ENCODE measurements at regions not wholly inside any gene's neighbourhood (a gene's known extent, or its start where the extent isn't known, plus 50 kb on each side); places are given as distances from the start of the nearest gene placed in this dataset.
A peak's percentile ranks its signal among the peaks of the same experiment; 100 is the strongest.

GRCh38 chr3:36603423-36603822 is 160.9 kb downstream of the DCLK3 start:
- ATAC-seq (no peak), DNase-seq (ENCODE audit: low spot score) (no peak), FAIRE-seq (no peak)
- no peaks in the 10 kb centered on the region for H4K20me1 ChIP-seq (ENCODE audit: insufficient read depth, low read length)
- H3K4me1 ChIP-seq (ENCODE audit: insufficient read depth, low read length), result no peaks in the 10 kb centered on the region
- H2AFZ ChIP-seq (ENCODE audit: low read length), result no peak overlapping the region
- BruUV-seq (replicated peaks), result no TSS peak
- H3K27ac ChIP-seq (ENCODE audit: extremely low read length, insufficient read depth, low read length), result no peak overlapping the region
- WGBS (ENCODE audit: low lambda C conversion rate), result under 1% methylated on average over 3 of the region's 3 CpGs
- intact Hi-C loops (cut with micrococcal nuclease; ENCODE audit: unreplicated experiment) (no loop called here), in situ Hi-C loops (cut with HindIII; ENCODE audit: extremely low pct_ligation_motif_present, low pct_unique_long_range_greater_than_20kb) (no loop called here)
- no peak overlapping the region for H3K9ac ChIP-seq (ENCODE audit: insufficient read depth, low read depth, low read length)
- no peaks in the 10 kb centered on the region for H3K9me3 ChIP-seq (ENCODE audit: low read length)
- TF ChIP-seq UBTF (CRISPR knock-in tag; IDR thresholded peaks at IDR 0.05) (no peak), MAFK (conservative IDR thresholded peaks at IDR 0.05 in 1 of 2, IDR thresholded peaks at IDR 0.05 in 1 of 2; ENCODE audit: low read length in 2 of 2) (peak; percentile 92 to 97), ZNF329 (CRISPR knock-in tag; IDR thresholded peaks at IDR 0.05; ENCODE audit: low read depth) (no peak), PHF21A (CRISPR knock-in tag; IDR thresholded peaks at IDR 0.05) (no peak), ZNF75D (CRISPR knock-in tag; IDR thresholded peaks at IDR 0.05; ENCODE audit: borderline replicate concordance) (no peak), MAFF (IDR thresholded peaks at IDR 0.05; ENCODE audit: low read depth, low read length) (peak; percentile 96), KDM4B (CRISPR knock-in tag; IDR thresholded peaks at IDR 0.05) (no peak), SAP130 (CRISPR knock-in tag; IDR thresholded peaks at IDR 0.05; ENCODE audit: low read depth) (no peak)
- no peaks in the 10 kb centered on the region for H3K36me3 ChIP-seq (replicated peaks in 1 of 2; ENCODE audit: control insufficient read depth in 1 of 2, insufficient read depth in 2 of 2, low read length in 2 of 2)
- H3K79me2 ChIP-seq (ENCODE audit: insufficient read depth, low read length), result no peaks in the 10 kb centered on the region
- no peak overlapping the region for H3K4me2 ChIP-seq (ENCODE audit: low read depth, low read length)
- no peak overlapping the region for H3K4me3 ChIP-seq (replicated peaks in 1 of 3; ENCODE audit: insufficient read depth in 1 of 3, low read depth in 2 of 3, low read length in 3 of 3)
- CTCF ChIA-PET (ENCODE audit: low intra/inter-chr PET ratio, low total read pairs), result no interaction called here
- H3K27me3 ChIP-seq (ENCODE audit: control insufficient read depth in 1 of 2, insufficient read depth in 2 of 2, low read length in 2 of 2), result no peaks in the 10 kb centered on the region
- POLR2A ChIA-PET, result no interaction called here

- no peaks in the 10 kb centered on the region for H3K4me1 ChIP-seq (ENCODE audit: insufficient read depth, low read length)
- no peak overlapping the region for H3K4me2 ChIP-seq (ENCODE audit: low read depth, low read length)
- H3K9ac ChIP-seq (ENCODE audit: insufficient read depth, low read depth, low read length), result no peak overlapping the region
- BruUV-seq (replicated peaks), result no TSS peak
- no peaks in the 10 kb centered on the region for H3K79me2 ChIP-seq (ENCODE audit: insufficient read depth, low read length)
- H3K9me3 ChIP-seq (ENCODE audit: low read length), result no peaks in the 10 kb centered on the region
- H3K27ac ChIP-seq (ENCODE audit: extremely low read length, insufficient read depth, low read length), result no peak overlapping the region
- ChIA-PET POLR2A (no interaction called here), CTCF (ENCODE audit: low intra/inter-chr PET ratio, low total read pairs) (no interaction called here)
- TF ChIP-seq ZNF607 (CRISPR knock-in tag; IDR thresholded peaks at IDR 0.05; ENCODE audit: borderline replicate concordance) (no peak), HNF4G (IDR thresholded peaks at IDR 0.05; ENCODE audit: borderline replicate concordance, low read depth, low read length) (no peak), HNF4G (CRISPR knock-in tag; IDR thresholded peaks at IDR 0.05; ENCODE audit: borderline replicate concordance, low read depth) (no peak)
- 18% methylated on average over 3 of the region's 3 CpGs for WGBS (ENCODE audit: low lambda C conversion rate)
- ATAC-seq, result no peak
- in situ Hi-C loops (cut with HindIII; ENCODE audit: extremely low pct_ligation_motif_present, low pct_unique_long_range_greater_than_20kb), result no loop called here
- no peaks in the 10 kb centered on the region for H3K36me3 ChIP-seq (replicated peaks in 1 of 2; ENCODE audit: control insufficient read depth in 1 of 2, insufficient read depth in 2 of 2, low read length in 2 of 2)
- no peak for DNase-seq (ENCODE audit: low spot score)
- no peak for FAIRE-seq
- H4K20me1 ChIP-seq (ENCODE audit: insufficient read depth, low read length), result no peaks in the 10 kb centered on the region
- H2AFZ ChIP-seq (ENCODE audit: low read length), result no peak overlapping the region
- no peak overlapping the region for H3K4me3 ChIP-seq (replicated peaks in 1 of 3; ENCODE audit: insufficient read depth in 1 of 3, low read depth in 2 of 3, low read length in 3 of 3)
- intact Hi-C loops (cut with micrococcal nuclease; ENCODE audit: unreplicated experiment), result no loop called here
- H3K27me3 ChIP-seq (ENCODE audit: control insufficient read depth in 1 of 2, insufficient read depth in 2 of 2, low read length in 2 of 2), result no peaks in the 10 kb centered on the region
Measured at GRCh38 chr3:36600404-36600803, 163.9 kb downstream of the DCLK3 start.

All from HepG2 (cell line).